HL-60/S4 treated with retinoic acid at 250 ng/mL for 4 days and 3 days (cell line): ENCODE measurements at regions not wholly inside any gene's neighbourhood (a gene's known extent, or its start where the extent isn't known, plus 50 kb on each side); places are given as distances from the start of the nearest gene placed in this dataset.

Experiments used
- in situ Hi-C: fragments of 300-500 bp; cut with MboI; formaldehyde crosslinking; loops from 2 replicates; pipeline ENCODE4 v1.7.0; 2022; ENCODE audit warnings: low sequenced_read_pairs

GRCh38 chr20:59376109-59376841, 75.9 kb downstream of the EDN3 start:
- in situ Hi-C loops, result no loop called here

- in situ Hi-C loops, result no loop called here
Observed at GRCh38 chr20:59376998-59377397, 76.6 kb downstream of the EDN3 start.

- in situ Hi-C loops, result no loop called here
Observed at GRCh38 chr20:59377842-59378241, 77.4 kb downstream of the EDN3 start.

- in situ Hi-C loops, result no loop called here
Observed at GRCh38 chr20:59378396-59378795, 78.0 kb downstream of the EDN3 start.

- in situ Hi-C loops, result no loop called here
Observed at GRCh38 chr20:59378966-59379365, 78.6 kb downstream of the EDN3 start.

DNA sequence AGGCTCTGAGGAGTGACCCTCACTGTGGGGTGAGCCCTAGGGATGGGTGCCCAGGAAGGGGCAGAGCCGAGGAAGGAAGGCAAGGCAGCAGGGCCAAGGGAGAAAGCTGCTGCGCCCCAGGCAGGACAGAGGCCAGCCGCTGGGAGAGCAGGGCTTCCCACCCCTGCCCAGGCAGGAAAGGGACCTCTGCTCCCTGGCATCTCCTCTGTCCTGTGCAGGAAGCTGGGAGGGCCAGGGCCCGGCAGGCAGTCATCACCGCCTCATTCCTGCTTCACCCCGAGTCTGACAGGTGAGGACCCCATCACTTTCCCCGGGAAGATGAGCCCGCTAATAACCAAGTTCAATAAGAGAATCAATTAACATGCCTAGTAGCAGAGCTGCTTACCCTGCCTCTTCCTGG, 81.3 kb downstream of the EDN3 start:
- in situ Hi-C loops, result no loop called here

GRCh38 chr20:59382157-59382725, 81.8 kb downstream of the EDN3 start:
- in situ Hi-C loops, result no loop called here

DNA sequence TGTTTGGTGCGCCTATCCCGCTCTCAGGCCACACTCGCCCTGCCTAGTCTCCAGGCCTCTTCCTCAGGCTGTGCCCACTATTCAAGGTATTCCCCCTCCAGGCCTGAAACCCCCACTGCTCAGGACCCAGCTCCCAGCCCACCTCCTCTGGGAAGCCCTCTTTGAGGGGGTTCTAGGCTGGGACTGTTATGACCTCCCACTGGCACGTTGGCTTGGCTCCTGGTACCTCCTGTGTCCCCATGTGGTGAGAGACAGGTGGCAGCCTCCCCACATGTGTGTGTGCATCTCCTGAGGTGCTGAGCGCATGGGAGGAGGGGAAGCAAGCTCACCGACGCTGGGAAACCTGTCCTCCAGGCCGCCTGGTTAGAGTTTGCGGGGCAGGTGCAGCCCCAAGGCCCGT, 82.5 kb downstream of the EDN3 start:
- in situ Hi-C loops, result no loop called here

DNA sequence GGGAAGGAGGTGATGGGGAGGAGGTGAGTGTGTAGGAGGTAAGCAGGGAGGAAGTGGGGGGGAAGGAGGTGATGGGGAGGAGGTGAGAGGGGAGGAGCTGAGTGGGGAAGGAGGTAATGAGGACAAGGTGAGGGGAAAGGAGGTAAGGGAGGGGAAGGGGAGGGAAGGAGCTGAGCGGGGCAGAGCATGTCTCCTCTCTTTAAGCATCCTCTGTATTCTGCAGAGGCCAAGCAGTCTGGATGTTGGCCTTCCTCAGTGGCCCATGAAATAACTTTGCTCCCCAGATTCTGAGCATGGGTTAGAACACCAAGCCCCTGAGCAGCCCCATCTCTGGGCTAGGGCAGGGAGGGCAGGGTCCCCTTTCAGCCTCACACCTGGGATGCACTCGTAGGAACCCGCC, 84.6 kb downstream of the EDN3 start:
- in situ Hi-C loops, result no loop called here

- in situ Hi-C loops, result no loop called here
Observed at GRCh38 chr20:59385480-59385879, 85.1 kb downstream of the EDN3 start.

DNA sequence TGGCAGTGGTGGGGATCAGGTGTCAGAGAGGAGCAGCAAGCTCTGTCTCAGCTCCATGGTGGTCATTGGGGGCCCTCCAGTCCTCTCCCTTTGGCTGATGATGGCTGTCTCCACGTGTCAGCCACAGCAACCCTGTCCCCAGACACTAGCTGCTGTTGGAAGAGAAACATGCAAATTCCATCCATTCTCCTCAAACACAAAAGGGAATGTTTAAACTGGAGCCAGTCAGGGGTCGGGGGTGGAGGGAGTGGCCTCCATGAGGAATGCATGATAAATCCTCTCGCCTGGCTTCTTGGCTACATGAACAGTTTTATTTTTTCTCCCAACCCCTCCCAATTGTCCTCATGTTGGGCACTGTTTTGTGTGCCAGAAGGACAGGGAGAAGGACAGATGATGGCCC, 86.4 kb downstream of the EDN3 start:
- in situ Hi-C loops, result no loop called here

DNA sequence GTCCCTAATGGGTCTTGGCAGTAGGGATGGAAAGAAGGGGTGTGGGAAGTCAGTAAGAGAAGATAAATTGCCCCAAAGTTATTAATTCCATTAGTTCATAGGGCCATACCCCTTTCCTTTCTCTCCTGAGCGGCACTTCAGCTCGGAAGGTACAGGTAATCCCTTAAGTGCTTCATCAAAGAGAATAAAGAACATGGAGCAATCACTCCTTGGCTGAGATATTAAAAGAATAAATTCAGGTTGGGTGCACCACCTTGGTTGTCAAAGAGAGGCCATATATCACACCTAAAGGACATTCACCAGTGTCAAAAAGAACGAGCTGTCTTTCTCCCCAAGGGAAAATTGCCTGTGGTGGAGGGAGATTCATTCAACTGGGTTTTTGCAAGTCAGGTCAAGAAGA, 87.5 kb downstream of the EDN3 start:
- in situ Hi-C loops, result no loop called here

GRCh38 chr20:59388402-59388801, 88.0 kb downstream of the EDN3 start:
- in situ Hi-C loops, result no loop called here

GRCh38 chr20:59390437-59390836, 90.0 kb downstream of the EDN3 start:
- in situ Hi-C loops, result no loop called here

- in situ Hi-C loops, result no loop called here
Observed at GRCh38 chr20:59391975-59392374, 91.6 kb downstream of the EDN3 start.

DNA sequence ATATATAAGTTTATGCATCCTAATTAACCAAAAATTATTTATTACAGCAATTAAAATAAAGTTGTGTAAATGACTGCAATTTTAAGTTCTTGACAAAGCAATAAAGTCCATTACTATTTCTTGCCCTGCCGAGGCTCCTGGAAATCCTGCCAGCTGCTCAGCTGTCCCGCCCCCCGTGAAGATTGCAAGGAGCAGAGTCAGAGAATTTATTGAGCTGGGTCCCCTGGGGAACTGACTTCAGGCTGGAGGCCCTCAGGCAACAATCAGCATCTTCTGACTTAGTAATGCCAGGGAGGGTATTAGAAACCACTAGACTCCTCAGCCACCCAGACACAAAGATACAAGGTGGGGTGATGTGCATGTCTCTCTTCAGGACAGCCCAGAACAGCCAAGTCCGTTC, 92.3 kb downstream of the EDN3 start:
- in situ Hi-C loops, result no loop called here

- in situ Hi-C loops, result no loop called here
Observed at GRCh38 chr20:59393142-59393541, 92.7 kb downstream of the EDN3 start.

DNA sequence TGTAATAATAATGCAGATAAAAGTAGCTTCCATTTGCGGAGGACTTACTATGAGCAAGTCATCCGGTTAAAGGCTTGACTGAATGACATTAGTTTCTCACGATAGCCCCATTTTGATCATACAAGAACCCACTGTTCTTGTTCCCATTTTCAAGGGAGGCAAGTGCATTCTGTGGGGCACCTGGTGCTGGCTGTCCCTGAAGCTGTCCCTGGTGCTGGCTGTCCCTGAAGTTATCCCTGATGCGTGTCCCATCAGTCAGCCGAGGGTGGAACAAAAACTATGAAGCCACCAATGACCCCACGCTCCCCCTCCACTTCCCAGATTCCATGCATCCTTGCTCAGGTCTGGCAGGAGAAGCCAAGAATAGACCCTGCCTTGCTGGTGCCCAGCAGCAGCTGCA, 95.3 kb downstream of the EDN3 start:
- in situ Hi-C loops, result no loop called here

DNA sequence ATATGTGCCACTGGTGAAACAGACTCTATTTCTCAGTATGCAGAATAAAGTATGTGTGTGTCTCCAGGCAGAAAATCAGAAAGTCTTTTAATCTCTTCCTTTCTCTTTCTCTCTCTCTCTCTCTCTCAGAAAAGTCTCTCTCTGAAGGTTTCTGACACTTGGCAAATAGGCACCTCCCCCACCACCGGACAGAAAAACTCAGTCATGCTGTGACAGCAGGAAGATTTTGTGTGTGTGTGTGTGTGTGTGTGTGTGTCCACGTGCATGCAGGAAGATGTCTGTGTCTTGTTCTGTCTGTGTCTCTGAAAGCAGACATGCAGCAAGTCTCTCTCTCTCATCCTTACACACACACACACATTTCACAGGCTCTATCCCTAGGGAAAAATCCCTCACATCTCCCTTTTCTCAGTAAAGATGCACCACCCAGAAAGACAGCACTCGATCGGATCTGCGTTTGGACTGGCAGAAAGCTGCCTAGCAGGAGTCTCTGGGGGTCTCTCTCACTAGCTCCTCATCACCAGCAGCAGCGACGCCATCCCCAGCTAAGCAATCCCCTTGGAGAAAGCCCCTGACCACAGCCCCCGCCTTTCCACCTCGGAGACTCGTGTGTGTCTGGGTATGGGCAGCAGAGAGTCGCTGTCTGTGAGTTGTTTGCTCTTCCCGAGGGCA, 98.3 kb downstream of the EDN3 start:
- in situ Hi-C loops, result no loop called here

- in situ Hi-C loops, result loop anchor here (25.0 kb wide), 2 partner anchors 312 to 537 kb away; partner anchors contain the start of genes GNAS and GNAS-AS1
Observed at GRCh38 chr20:59399426-59400099, 99.2 kb downstream of the EDN3 start.

DNA sequence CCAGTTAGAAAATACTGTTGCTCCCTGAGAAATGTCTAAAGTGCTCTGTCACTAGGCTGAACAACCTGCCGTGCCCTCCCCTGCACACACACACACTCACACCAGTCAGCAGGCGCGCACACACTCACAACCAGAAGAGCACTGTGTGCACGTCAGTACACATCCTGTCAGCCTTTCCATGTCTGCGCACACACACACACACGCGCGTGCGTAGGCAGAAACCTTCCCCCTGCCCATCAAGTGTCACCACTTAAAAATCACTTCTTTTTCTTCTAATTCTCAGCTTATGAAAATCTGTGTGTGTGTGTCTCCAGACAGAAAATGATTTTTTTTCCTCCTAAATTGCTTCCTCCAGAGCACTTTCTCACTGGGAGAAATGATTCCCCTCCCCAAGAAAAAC, 100.3 kb downstream of the EDN3 start:
- in situ Hi-C loops, result loop anchor here (25.0 kb wide), 2 partner anchors 313 to 538 kb away; partner anchors contain the start of genes GNAS and GNAS-AS1
